Transverse colon (tissue), 4 donors: ENCODE measurements at regions not wholly inside any gene's neighbourhood (a gene's known extent, or its start where the extent isn't known, plus 50 kb on each side); places are given as distances from the start of the nearest gene placed in this dataset.

Source experiments
- DNase-seq: peaks from one replicate; pipeline ENCODE4 v3.0.0-alpha.2; 2019
- H3K27ac ChIP-seq, 4 donors: fragments of 200-600 bp; sonication (generic); 2 replicates each; pipeline ENCODE4 v1.5.1; 2016 to 2018; ENCODE audit warnings: inconsistent platforms in 4 of 4
- H3K27me3 ChIP-seq: fragments of 200-600 bp; sonication (generic); 2 replicates; pipeline ENCODE4 v1.5.1; 2017; ENCODE audit warnings: inconsistent platforms
- H3K36me3 ChIP-seq, 4 donors: fragments of 200-600 bp; sonication (generic); 2 replicates each; pipeline ENCODE4 v1.5.1; 2017 to 2019; ENCODE audit warnings: inconsistent platforms in 4 of 4
- H3K4me1 ChIP-seq, 4 donors: fragments of 200-600 bp; sonication (generic); 2 replicates each; pipeline ENCODE4 v1.5.1; 2017 to 2020; ENCODE audit warnings: inconsistent platforms in 4 of 4
- H3K4me3 ChIP-seq, 4 donors: fragments of 200-600 bp; sonication (generic); 1 replicate in 1 of 4; 2 replicates in 3 of 4; pipeline versions ENCODE4 v1.5.1 to v1.6.1; 2017 to 2019; ENCODE audit warnings: inconsistent platforms in 4 of 4
- H3K9me3 ChIP-seq, 2 donors: fragments of 200-600 bp; sonication (generic); 2 replicates each; pipeline ENCODE4 v1.5.1; 2017 to 2019; ENCODE audit warnings: inconsistent platforms in 2 of 2
- EP300 ChIP-seq: sonication (generic); formaldehyde crosslinking; IDR thresholded peaks from one replicate; pipeline ENCODE4 v1.6.1; 2017; ENCODE audit warnings: antibody characterized with exemption, low read depth
- POLR2A ChIP-seq: fragments of 450-650 bp; IDR thresholded peaks from one replicate; pipeline ENCODE4 v1.6.1; 2016; ENCODE audit warnings: antibody characterized with exemption, mild to moderate bottlenecking, moderate library complexity
- POLR2AphosphoS5 ChIP-seq, 3 donors: sonication (generic); formaldehyde crosslinking; IDR thresholded peaks; one replicate each; pipeline ENCODE4 v1.6.1; 2016; ENCODE audit warnings: antibody characterized with exemption in 3 of 3
- WGBS, 2 donors: methylation state at CpG; one replicate each; pipeline ENCODE4 v1.1.5; 2018; ENCODE audit warnings: low coverage in 1 of 2; 5-methylcytosine and 5-hydroxymethylcytosine counted together
- in situ Hi-C, 4 donors: fragments of 200-750 bp; cut with MboI; loops; one replicate each; pipeline versions ENCODE4 v1.15.0 to v1.15.1; 2017; ENCODE audit warnings: low sequenced_read_pairs in 3 of 4, low pct_ligation_motif_present in 1 of 4, low pct_unique_long_range_greater_than_20kb in 1 of 4
- intact Hi-C: fragments of 100-400 bp; cut with DNase I; formaldehyde crosslinking; loops from one replicate; pipeline ENCODE4 v1.15.1; 2023; ENCODE audit warnings: low total_unique reads
- TF ChIP-seq, protein P1 (sequence below), 5 experiments: fragments of 200-600 bp in 3 of 5; fragments of 450-650 bp in 2 of 5; sonication (generic) in 3 of 5; IDR thresholded peaks; 1 replicate in 2 of 5; 2 replicates in 3 of 5; pipeline ENCODE4 v1.5.1; 2016 to 2017; ENCODE audit warnings: antibody characterized with exemption in 5 of 5, inconsistent platforms in 3 of 5, mild to moderate bottlenecking in 2 of 5, moderate library complexity in 1 of 5

DNA sequence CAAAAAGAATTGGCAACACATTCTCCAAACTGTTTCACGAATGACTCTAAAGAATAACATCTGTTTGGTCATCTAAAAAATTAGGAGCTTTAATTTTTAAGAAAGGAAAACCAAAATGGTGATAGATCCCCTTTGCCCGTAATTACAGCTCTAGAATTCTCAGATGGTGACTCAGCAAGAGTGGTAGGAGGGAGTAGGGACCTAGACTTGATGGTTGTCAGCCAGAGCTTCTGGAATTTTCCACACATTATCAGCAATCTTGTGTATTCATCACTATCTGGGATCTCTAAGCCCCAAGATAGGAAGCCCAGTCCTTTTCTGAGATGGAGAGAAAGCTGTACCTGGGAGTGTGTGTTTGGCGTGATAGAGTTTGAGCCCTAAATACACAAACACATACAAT lies 103.9 kb upstream of the RAB40AL start:
- Histone ChIP-seq H3K4me3 (no peak overlapping the region), H3K9me3 (no peaks in the 10 kb centered on the region), H3K36me3 (no peaks in the 10 kb centered on the region), H3K27ac (no peak overlapping the region), H3K4me1 (no peaks in the 10 kb centered on the region), H3K27me3 (no peaks in the 10 kb centered on the region)
- intact Hi-C loops (no loop called here), in situ Hi-C loops (no loop called here)
- no peak for DNase-seq
- TF ChIP-seq EP300, result no peak
- TF ChIP-seq POLR2A, result no peak
- 57 to 71% methylated on average over 1 to 3 of the region's 3 CpGs for WGBS, 2 donors

DNA sequence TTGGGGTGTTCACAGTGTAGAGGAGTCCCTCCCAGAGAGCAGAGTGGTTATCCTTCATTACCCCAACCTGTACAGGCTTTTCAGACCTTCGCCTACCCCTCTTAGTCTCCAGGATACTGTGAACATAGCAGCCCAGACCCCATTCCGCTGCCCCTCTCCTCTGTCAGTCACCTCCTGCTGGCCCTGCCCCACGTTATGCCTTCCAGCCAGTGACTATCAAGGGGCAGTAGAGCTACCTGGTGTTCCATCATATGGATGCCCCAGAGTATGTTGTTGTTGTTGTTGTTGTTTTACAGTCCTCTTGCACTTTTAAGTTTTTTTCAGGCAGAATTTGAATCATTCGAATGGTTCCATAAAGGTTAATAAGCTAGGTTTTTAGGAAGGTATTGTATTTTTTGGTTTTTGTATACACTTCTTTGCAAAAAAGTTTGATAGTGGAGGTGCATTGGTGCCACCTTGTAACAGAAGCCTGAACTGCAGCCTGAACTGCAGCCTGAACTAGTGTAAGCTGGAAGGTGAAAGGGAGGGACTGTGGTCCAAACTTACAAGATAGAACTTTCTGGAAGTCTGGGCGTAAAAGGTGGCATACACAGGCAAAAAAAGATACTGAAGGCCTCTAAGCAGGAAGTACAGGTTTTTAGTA lies 101.4 kb upstream of the RAB40AL start:
- intact Hi-C loops (no loop called here), in situ Hi-C loops (no loop called here)
- no peak overlapping the region for H3K27ac ChIP-seq
- H3K4me1 ChIP-seq, result no peaks in the 10 kb centered on the region
- no peak for DNase-seq
- no peaks in the 10 kb centered on the region for H3K36me3 ChIP-seq
- TF ChIP-seq POLR2AphosphoS5 (IDR thresholded peaks at IDR 0.05) (no peak), EP300 (no peak), POLR2A (no peak)
- TF ChIP-seq, protein P1, sequence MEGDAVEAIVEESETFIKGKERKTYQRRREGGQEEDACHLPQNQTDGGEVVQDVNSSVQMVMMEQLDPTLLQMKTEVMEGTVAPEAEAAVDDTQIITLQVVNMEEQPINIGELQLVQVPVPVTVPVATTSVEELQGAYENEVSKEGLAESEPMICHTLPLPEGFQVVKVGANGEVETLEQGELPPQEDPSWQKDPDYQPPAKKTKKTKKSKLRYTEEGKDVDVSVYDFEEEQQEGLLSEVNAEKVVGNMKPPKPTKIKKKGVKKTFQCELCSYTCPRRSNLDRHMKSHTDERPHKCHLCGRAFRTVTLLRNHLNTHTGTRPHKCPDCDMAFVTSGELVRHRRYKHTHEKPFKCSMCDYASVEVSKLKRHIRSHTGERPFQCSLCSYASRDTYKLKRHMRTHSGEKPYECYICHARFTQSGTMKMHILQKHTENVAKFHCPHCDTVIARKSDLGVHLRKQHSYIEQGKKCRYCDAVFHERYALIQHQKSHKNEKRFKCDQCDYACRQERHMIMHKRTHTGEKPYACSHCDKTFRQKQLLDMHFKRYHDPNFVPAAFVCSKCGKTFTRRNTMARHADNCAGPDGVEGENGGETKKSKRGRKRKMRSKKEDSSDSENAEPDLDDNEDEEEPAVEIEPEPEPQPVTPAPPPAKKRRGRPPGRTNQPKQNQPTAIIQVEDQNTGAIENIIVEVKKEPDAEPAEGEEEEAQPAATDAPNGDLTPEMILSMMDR (IDR thresholded peaks at IDR 0.05), result peak in 3 of 5 experiments; percentile 26 to 37 (median 30)
- 70% methylated on average over 5 of the region's 5 CpGs; no CpG with 5 or more reads in 1 of the 2 donors for WGBS, 2 donors
- no peak overlapping the region for H3K4me3 ChIP-seq
- H3K27me3 ChIP-seq, result no peaks in the 10 kb centered on the region
- H3K9me3 ChIP-seq, result no peaks in the 10 kb centered on the region

GRCh38 chrX:102837847-102838246 lies 99.2 kb upstream of the RAB40AL start:
- intact Hi-C loops, result no loop called here
- no peaks in the 10 kb centered on the region for H3K9me3 ChIP-seq
- WGBS, 2 donors, result 51% methylated on average over 1 of the region's 1 CpG; no CpG with 5 or more reads in 1 of the 2 donors
- H3K4me1 ChIP-seq, result no peaks in the 10 kb centered on the region
- TF ChIP-seq, protein P1 (IDR thresholded peaks at IDR 0.05), result no peak
- TF ChIP-seq POLR2AphosphoS5 (IDR thresholded peaks at IDR 0.05) (no peak), EP300 (no peak), POLR2A (no peak)
- H3K27ac ChIP-seq, result no peak overlapping the region
- no peaks in the 10 kb centered on the region for H3K27me3 ChIP-seq
- no peak for DNase-seq
- H3K4me3 ChIP-seq, result no peak overlapping the region
- H3K36me3 ChIP-seq, result no peaks in the 10 kb centered on the region
- in situ Hi-C loops, result no loop called here

DNA sequence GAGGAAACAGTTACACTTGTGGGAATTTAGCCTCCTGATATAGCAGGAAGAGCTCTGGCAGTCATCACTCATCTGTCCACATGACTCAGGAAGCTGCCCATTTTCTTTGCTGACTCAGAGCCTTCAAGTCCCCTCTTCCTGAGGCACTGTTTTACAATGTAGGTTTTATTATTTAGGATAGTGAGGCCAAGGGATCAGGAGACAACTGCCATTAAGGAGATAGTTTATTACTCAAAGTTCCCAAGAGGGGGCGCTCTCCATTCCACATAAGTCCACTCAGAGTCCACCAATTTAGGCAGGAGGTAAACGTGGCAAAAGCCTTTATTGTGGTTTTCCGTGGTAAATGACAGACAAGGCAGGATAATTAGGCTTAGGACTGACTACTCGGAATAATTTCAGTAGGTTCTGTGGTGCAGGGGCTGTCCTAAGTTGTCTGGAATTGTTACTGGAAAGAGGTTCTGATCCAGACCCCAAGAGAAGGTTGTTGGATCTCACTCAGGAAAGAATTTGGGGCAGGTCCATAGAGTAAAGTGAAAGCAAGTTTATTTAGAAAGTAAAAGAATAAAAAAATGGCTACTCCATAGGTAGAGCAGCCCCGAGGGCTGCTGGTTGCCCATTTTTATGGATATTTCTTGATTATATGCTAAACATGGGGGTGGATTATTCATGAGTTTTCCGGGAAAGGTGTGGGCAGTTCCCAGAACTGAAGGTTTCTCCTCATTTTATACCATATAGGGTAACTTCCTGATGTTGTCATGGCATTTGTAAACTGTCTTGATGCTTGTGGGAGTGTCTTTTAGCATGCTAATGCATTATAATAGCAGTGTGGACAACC lies 96.0 kb upstream of the RAB40AL start:
- H3K27me3 ChIP-seq, result no peaks in the 10 kb centered on the region
- H3K36me3 ChIP-seq, result no peaks in the 10 kb centered on the region
- H3K4me3 ChIP-seq, result no peak overlapping the region
- H3K27ac ChIP-seq, result no peak overlapping the region
- intact Hi-C loops (no loop called here), in situ Hi-C loops (no loop called here)
- 65 to 93% methylated on average over 2 to 6 of the region's 6 CpGs for WGBS, 2 donors
- TF ChIP-seq POLR2AphosphoS5 (IDR thresholded peaks at IDR 0.05), result no peak
- TF ChIP-seq EP300, result no peak
- no peak for TF ChIP-seq POLR2A
- TF ChIP-seq, protein P1 (IDR thresholded peaks at IDR 0.05), result no peak
- H3K4me1 ChIP-seq, result no peaks in the 10 kb centered on the region
- no peak for DNase-seq
- no peaks in the 10 kb centered on the region for H3K9me3 ChIP-seq
